IMR-90 (cell line): ENCODE measurements at regions not wholly inside any gene's neighbourhood (a gene's known extent, or its start where the extent isn't known, plus 50 kb on each side); places are given as distances from the start of the nearest gene placed in this dataset.

Experiments used
- ATAC-seq: fragments of 200-7000 bp; cut with Tn5 transposase; 2 replicates; pipeline ENCODE4 v1.9.1; 2020; ENCODE audit warnings: low read depth, mild to moderate bottlenecking, moderate library complexity
- BruUV-seq: library from RNA; stranded (reverse); fragments of 400-500 nt; replicated peaks from 2 replicates; lab custom pipeline; 2021; lab: Mats Ljungman, UMichigan
- CTCF ChIA-PET: fragments of 300-600 bp; formaldehyde crosslinking; extraction: SDS; loops from one replicate; lab custom pipeline; 2021; ENCODE audit warnings: antibody characterized with exemption; lab: Yijun Ruan, JAX
- POLR2A ChIA-PET: fragments of 300-600 bp; sonication (Branson Sonifier 250); formaldehyde crosslinking; loops from one replicate; lab custom pipeline; 2022; ENCODE audit warnings: antibody characterized with exemption; ENCODE audit not compliant: unreplicated experiment; lab: Charles Lee
- DNase-seq: peaks from one replicate; pipeline ENCODE4 v3.0.0; 2013
- H2AFZ ChIP-seq: replicated peaks from 2 replicates; pipeline ENCODE3; 2013; ENCODE audit warnings: low read length, mild to moderate bottlenecking; ENCODE audit not compliant: poor library complexity
- H2AK5ac ChIP-seq: 2 replicates; pipeline ENCODE4 v1.6.1; 2013; ENCODE audit warnings: low read depth, low read length, inconsistent platforms
- H2AK9ac ChIP-seq: replicated peaks from 2 replicates; pipeline ENCODE3; 2013; ENCODE audit warnings: mild to moderate bottlenecking, low read depth, low read length, moderate library complexity; ENCODE audit not compliant: poor library complexity
- H2BK120ac ChIP-seq: 2 replicates; pipeline ENCODE4 v1.6.1; 2013; ENCODE audit warnings: low read depth, low read length, inconsistent platforms
- H2BK15ac ChIP-seq: 3 replicates; pipeline ENCODE4 v1.6.1; 2013; ENCODE audit warnings: low read depth, low read length, inconsistent platforms
- H2BK20ac ChIP-seq: 2 replicates; pipeline ENCODE4 v1.6.1; 2013; ENCODE audit warnings: low read depth, mild to moderate bottlenecking, inconsistent platforms, low read length, moderate library complexity
- H2BK5ac ChIP-seq: 2 replicates; pipeline ENCODE4 v1.6.1; 2013; ENCODE audit warnings: mild to moderate bottlenecking, low read depth, low read length, inconsistent platforms; ENCODE audit not compliant: poor library complexity, severe bottlenecking
- H3K14ac ChIP-seq: replicated peaks from 2 replicates; pipeline ENCODE4 v1.6.1; 2013; ENCODE audit warnings: low read depth, low read length, inconsistent platforms
- H3K18ac ChIP-seq: 2 replicates; pipeline ENCODE4 v1.6.1; 2013; ENCODE audit warnings: low read depth, low read length, control low read depth
- H3K23ac ChIP-seq: 2 replicates; pipeline ENCODE4 v1.6.1; 2013; ENCODE audit warnings: low read depth, low read length, inconsistent platforms
- H3K27ac ChIP-seq: 2 replicates; pipeline ENCODE4 v1.5.1; 2013; ENCODE audit warnings: mild to moderate bottlenecking, control low read depth, low read length; ENCODE audit not compliant: insufficient read depth
- H3K27me3 ChIP-seq: 2 replicates; pipeline ENCODE4 v1.6.1; 2013; ENCODE audit warnings: low read length; ENCODE audit not compliant: control insufficient read depth, insufficient read depth
- H3K36me3 ChIP-seq: 2 replicates; pipeline ENCODE4 v1.6.1; 2013; ENCODE audit warnings: low read length, mixed read lengths; ENCODE audit not compliant: control insufficient read depth, insufficient read depth
- H3K4ac ChIP-seq: 2 replicates; pipeline ENCODE4 v1.6.1; 2013; ENCODE audit warnings: low read depth, low read length, inconsistent platforms
- H3K4me1 ChIP-seq: 2 replicates; pipeline ENCODE4 v1.6.1; 2013; ENCODE audit warnings: low read length, mixed read lengths; ENCODE audit not compliant: control insufficient read depth, insufficient read depth
- H3K4me2 ChIP-seq: 2 replicates; pipeline ENCODE4 v1.6.1; 2013; ENCODE audit warnings: low read depth, mild to moderate bottlenecking, control low read depth, low read length, moderate library complexity
- H3K4me3 ChIP-seq: 2 replicates; pipeline ENCODE4 v1.5.1; 2013; ENCODE audit warnings: low read depth, mild to moderate bottlenecking, control low read depth, low read length, moderate library complexity; ENCODE audit not compliant: insufficient read depth
- H3K56ac ChIP-seq: 2 replicates; pipeline ENCODE4 v1.6.1; 2013; ENCODE audit warnings: low read length, inconsistent platforms; ENCODE audit not compliant: insufficient read depth; ENCODE audit errors: extremely low read depth
- H3K79me1 ChIP-seq, 2 experiments: 2 replicates each; pipeline ENCODE4 v1.6.1; 2013; ENCODE audit warnings: low read length in 2 of 2, inconsistent platforms in 1 of 2, low read depth in 1 of 2
- H3K9ac ChIP-seq: 2 replicates; pipeline ENCODE4 v1.6.1; 2013; ENCODE audit warnings: low read depth, low read length, control low read depth
- H3K9me1 ChIP-seq: 2 replicates; pipeline ENCODE4 v1.6.1; 2013; ENCODE audit warnings: low read length, inconsistent platforms; ENCODE audit not compliant: insufficient read depth
- H3K9me3 ChIP-seq: 2 replicates; pipeline ENCODE4 v1.6.1; 2013; ENCODE audit warnings: low read length; ENCODE audit not compliant: control insufficient read depth, insufficient read depth
- H4K20me1 ChIP-seq: 2 replicates; pipeline ENCODE4 v1.6.1; 2013; ENCODE audit warnings: low read length, inconsistent platforms; ENCODE audit not compliant: insufficient read depth
- H4K5ac ChIP-seq: 2 replicates; pipeline ENCODE4 v1.6.1; 2013; ENCODE audit warnings: mild to moderate bottlenecking, low read depth, low read length, control low read depth
- H4K8ac ChIP-seq, 2 experiments: 2 replicates each; pipeline ENCODE4 v1.6.1; 2013; ENCODE audit warnings: low read depth in 2 of 2, low read length in 2 of 2, control low read depth in 1 of 2, inconsistent platforms in 1 of 2
- H4K91ac ChIP-seq: 2 replicates; pipeline ENCODE4 v1.6.1; 2013; ENCODE audit warnings: low read depth, low read length, inconsistent platforms; ENCODE audit not compliant: insufficient read depth
- MAFK ChIP-seq: IDR thresholded peaks from 2 replicates; pipeline ENCODE4 v1.6.1; 2012; ENCODE audit warnings: low read depth, low read length, improper control_type of control experiment
- WGBS, 2 experiments: methylation state at CpG; one replicate each; pipeline versions ENCODE4 v1.1.5 to v1.1.7; 2013; ENCODE audit warnings: missing lambda C conversion rate in 2 of 2; ENCODE audit not compliant: insufficient read length in 1 of 2; ENCODE audit errors: extremely low coverage in 2 of 2; 5-methylcytosine and 5-hydroxymethylcytosine counted together
- dilution Hi-C: fragments of 300-500 bp; cut with HindIII; formaldehyde crosslinking; loops from one replicate; pipeline ENCODE4 v1.14.3; 2018; ENCODE audit warnings: low sequenced_read_pairs; ENCODE audit not compliant: unreplicated experiment
- in situ Hi-C: fragments of 300-500 bp; cut with MboI; formaldehyde crosslinking; loops from 3 replicates; pipeline ENCODE4 v1.14.3; 2019; ENCODE audit warnings: low sequenced_read_pairs, inconsistent platforms, mixed read lengths
- intact Hi-C: fragments of 100-400 bp; cut with micrococcal nuclease; formaldehyde crosslinking; loops from 2 replicates; pipeline ENCODE4 v1.10.0; 2022

DNA sequence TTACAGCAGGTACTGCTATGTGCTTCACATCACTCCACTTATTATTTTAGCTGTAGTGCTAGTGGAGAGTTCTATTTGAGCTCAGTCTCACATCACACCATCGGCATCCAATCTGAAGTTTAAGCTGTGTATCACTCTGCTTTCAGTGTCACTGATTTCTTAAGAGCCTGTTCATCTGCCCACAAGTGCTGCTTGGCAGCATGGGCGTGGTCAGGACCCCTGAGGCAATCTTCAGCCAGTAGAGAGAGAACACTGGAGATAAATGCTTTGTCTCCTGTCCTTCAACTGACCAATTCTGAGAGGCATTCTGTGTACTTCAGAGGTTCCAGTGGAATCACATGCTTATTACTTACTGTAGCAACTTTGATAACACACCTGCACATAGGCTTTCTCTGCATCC is 728.8 kb downstream of the RPS29 start:
- Histone ChIP-seq H3K4ac (no peak overlapping the region), H3K23ac (no peak overlapping the region), H3K79me1 (no peaks in the 10 kb centered on the region), H4K5ac (no peak overlapping the region), H3K4me3 (no peak overlapping the region), H3K4me1 (no peaks in the 10 kb centered on the region), H3K4me2 (no peak overlapping the region), H4K91ac (no peak overlapping the region), H2BK120ac (no peak overlapping the region), H3K56ac (no peak overlapping the region), H4K20me1 (no peaks in the 10 kb centered on the region), H3K14ac (no peak overlapping the region), H2AK9ac (no peak overlapping the region), H3K18ac (no peak overlapping the region), H4K8ac (no peak overlapping the region), H2AK5ac (no peak overlapping the region), H3K36me3 (no peaks in the 10 kb centered on the region), H3K27ac (no peak overlapping the region), H2BK15ac (no peak overlapping the region), H2BK20ac (no peak overlapping the region), H2AFZ (no peak overlapping the region), H3K27me3 (no peaks in the 10 kb centered on the region), H3K9me3 (no peaks in the 10 kb centered on the region), H3K9ac (no peak overlapping the region), H3K9me1 (no peaks in the 10 kb centered on the region), H2BK5ac (no peak overlapping the region)
- TF ChIP-seq MAFK = no peak
- WGBS, 2 experiments = no CpG with 5 or more reads among the region's 2 CpGs
- intact Hi-C loops = no loop called here
- dilution Hi-C loops = no loop called here
- BruUV-seq = no TSS peak
- POLR2A ChIA-PET = no interaction called here
- in situ Hi-C loops = no loop called here
- ATAC-seq (no peak), DNase-seq (no peak)
- CTCF ChIA-PET = no interaction called here
